GM18951 (cell line): ENCODE measurements at regions not wholly inside any gene's neighbourhood (a gene's known extent, or its start where the extent isn't known, plus 50 kb on each side); places are given as distances from the start of the nearest gene placed in this dataset.

Experiments
- POLR2A ChIP-seq: IDR thresholded peaks from 4 replicates; pipeline ENCODE4 v1.6.1; 2011; ENCODE audit warnings: mild to moderate bottlenecking; ENCODE audit not compliant: insufficient read length, insufficient read depth; ENCODE audit errors: extremely low read depth
- in situ Hi-C: fragments of 300-500 bp; cut with MboI; formaldehyde crosslinking; loops from one replicate; pipeline ENCODE4 v1.12.0; 2022; ENCODE audit warnings: low sequenced_read_pairs, mixed read lengths, inconsistent platforms; ENCODE audit not compliant: unreplicated experiment

- in situ Hi-C loops: no loop called here
- no peak for TF ChIP-seq POLR2A
Observed at GRCh38 chr5:113824307-113824706, 310.8 kb downstream of the YTHDC2 start.

- no peak for TF ChIP-seq POLR2A
- in situ Hi-C loops: no loop called here
Observed at GRCh38 chr5:113825176-113825575, 311.7 kb downstream of the YTHDC2 start.

DNA sequence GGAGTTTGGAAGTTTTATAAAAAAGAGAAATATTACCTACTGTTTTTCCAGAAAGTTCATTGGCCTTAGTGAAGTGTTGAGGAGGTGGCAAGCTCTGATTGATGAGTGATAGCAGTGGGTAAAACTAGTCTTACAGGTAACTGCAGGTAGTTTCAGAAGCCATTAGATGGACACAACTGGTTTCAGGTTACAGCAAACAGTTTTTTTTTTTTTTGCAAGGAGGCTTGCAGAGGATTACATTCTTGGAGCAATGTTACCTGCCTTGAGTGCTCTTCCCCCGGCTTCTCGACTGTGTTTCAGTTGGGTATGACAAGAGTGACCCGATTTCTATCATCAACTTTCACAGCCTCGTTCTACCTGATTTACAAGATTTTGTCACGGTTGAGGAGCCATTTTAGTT, 333.4 kb downstream of the YTHDC2 start:
- TF ChIP-seq POLR2A: no peak
- in situ Hi-C loops: no loop called here

DNA sequence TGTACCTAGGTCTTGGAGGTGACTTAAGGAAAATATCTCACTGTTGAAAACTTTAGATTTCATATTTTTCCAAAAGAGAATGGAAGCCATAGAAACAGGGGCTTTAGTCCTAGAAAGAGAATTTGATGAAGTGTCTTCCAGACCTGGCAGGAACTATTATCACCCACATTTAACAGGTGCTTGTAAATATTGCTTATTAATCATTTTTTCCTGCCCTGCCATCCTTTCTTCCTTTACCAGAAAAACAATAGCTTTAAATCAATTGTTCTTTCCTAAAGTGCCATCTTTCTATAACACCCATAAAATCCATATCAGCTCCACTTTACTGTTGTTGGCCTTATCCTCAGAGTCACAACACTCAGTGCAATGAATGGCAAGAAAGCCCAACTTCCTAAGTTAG, 350.9 kb downstream of the YTHDC2 start:
- no peak for TF ChIP-seq POLR2A
- in situ Hi-C loops: no loop called here

- TF ChIP-seq POLR2A: no peak
- in situ Hi-C loops: no loop called here
Observed at GRCh38 chr5:113866763-113867162, 353.3 kb downstream of the YTHDC2 start.

DNA sequence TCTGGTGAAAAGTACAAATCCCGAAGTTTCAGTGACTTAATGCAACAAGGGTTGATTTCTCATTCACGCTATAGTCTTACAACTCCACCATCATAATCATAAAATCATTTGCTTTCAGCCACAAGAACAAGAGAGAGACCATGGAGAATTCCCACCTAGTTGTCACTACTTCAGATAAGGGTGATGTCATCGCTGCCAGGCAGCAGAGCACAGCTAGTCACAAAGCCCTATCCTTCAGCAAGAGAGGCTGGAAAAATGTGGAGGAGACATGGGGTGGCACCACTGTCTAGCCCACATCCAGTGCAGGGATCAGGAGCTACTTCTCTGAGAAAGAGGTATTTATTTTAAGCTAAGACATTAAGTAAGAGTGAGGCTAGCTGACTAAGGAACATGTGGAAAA, 356.1 kb downstream of the YTHDC2 start:
- no peak for TF ChIP-seq POLR2A
- in situ Hi-C loops: no loop called here

DNA sequence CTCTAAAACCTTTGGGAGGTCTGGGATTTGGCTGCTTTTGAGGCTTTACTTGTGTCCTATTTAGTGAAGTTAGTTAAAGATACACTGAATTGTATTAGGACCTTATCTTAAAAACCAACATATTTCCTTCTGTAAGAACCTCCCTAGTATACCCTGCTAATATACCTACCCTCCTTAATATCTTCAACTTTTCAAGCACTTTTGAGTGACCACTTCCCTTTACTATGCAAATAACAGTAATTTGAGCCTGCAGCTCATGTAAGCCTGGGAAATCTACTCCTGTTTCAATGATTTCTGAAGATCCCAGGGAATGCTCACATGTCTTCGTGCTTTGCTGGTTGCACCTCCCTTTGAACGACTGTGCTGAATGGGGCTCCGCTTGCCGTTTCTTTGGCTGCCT, 358.5 kb downstream of the YTHDC2 start:
- TF ChIP-seq POLR2A: no peak
- in situ Hi-C loops: no loop called here

DNA sequence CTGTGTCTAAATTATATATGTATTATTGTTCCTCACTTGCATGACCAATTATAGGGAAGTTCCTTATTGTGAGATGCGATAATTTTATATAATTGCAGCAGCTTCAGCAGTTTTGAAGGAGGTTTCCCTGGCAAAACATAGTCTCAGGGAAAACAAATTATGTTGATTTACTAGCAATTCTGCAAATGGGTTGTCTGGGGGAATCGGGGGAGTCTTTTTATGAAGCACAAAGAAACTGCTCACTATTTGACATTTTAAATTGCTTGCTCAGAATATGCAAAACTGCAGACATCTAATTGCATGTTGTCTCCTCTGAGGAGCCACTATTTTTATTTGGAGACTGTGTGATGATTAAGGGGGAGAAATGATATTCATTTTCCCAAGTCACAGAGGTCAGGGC, 361.6 kb downstream of the YTHDC2 start:
- TF ChIP-seq POLR2A: no peak
- in situ Hi-C loops: no loop called here

DNA sequence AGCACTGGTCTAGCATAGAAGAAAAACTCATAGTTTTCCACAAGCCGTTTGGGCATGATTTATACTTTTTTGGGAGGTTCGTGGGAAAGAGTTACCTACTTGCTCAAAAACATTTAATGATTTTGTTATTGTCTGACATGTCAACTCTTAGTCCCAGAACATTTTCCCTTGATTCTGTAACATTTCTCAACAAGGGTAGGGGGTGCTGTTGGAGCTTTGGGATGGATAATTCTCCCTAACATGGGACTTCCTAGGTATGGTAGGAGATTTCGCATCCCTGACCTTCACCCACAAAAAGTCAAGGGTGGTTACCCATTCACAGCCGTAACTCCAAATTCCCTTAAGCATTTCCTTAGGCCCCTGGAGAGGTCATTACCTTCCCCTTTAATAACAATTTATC, 378.0 kb downstream of the YTHDC2 start:
- in situ Hi-C loops: no loop called here
- TF ChIP-seq POLR2A: no peak

DNA sequence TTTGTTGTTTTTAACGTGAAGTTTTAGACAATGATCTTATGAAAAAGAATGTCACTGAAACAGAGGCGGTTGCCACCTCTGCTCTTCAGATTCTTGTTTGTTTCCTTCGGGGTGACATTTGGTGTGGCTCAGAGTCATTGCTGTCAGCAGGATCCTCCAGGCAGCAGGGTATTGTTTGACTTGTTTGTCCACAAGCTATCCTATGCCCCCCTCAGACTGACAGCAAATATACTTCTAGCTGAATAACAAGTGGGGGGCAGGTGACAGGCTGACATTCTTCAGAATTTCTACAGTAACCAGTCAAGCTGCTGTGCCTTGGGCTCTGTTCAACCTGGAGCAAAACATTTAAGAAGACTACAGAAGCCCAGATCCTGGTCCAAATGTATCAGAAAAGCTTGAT, 383.3 kb downstream of the YTHDC2 start:
- in situ Hi-C loops: no loop called here
- no peak for TF ChIP-seq POLR2A

- TF ChIP-seq POLR2A: no peak
- in situ Hi-C loops: no loop called here
Observed at GRCh38 chr5:113897748-113898147, 384.3 kb downstream of the YTHDC2 start.

- no peak for TF ChIP-seq POLR2A
- in situ Hi-C loops: no loop called here
Observed at GRCh38 chr5:113900141-113900540, 386.6 kb downstream of the YTHDC2 start.

GRCh38 chr5:113900816-113901215, 387.3 kb downstream of the YTHDC2 start:
- no peak for TF ChIP-seq POLR2A
- in situ Hi-C loops: no loop called here

- no peak for TF ChIP-seq POLR2A
- in situ Hi-C loops: no loop called here
Observed at GRCh38 chr5:113901718-113902117, 388.2 kb downstream of the YTHDC2 start.

- TF ChIP-seq POLR2A: no peak
- in situ Hi-C loops: no loop called here
Observed at GRCh38 chr5:113902917-113903660, 389.6 kb downstream of the YTHDC2 start.

DNA sequence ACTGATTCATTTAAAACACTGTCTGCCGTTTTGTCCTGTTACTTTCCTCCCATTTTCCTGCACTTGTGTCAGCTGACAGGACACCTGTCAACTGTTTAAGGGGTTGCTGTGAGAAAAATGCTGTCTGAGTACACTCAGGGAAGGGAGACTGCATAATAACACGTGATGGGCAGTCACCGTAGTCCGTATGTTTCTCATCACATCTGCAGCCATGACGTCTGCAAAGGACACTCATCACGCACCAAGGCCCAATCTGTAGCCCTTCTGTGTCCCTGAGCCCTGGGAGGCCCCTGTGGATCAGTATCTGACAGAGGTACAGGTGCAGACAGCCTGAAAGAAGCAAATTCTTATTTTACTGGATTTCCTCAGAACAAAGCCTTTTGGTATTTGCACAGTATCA, 396.3 kb downstream of the YTHDC2 start:
- no peak for TF ChIP-seq POLR2A
- in situ Hi-C loops: no loop called here
